ENCODE measurements at regions not wholly inside any gene's neighbourhood (a gene's known extent, or its start where the extent isn't known, plus 50 kb on each side); places are given as distances from the start of the nearest gene placed in this dataset.
"Not testable (repeated sequence)": the region's sequence is repeated elsewhere in the genome, so short reads cannot be mapped to it uniquely, and the experiment has no call there.

- no peak for DNase-seq
Measured at GRCh38 chr2:40953341-40953740, 501.5 kb upstream of the SLC8A1 start.

GRCh38 chr2:40955042-40955441, 503.2 kb upstream of the SLC8A1 start:
- no peak for DNase-seq

- no peak for DNase-seq
Measured at GRCh38 chr2:40955635-40956034, 503.7 kb upstream of the SLC8A1 start.

- no peak for DNase-seq
Measured at GRCh38 chr2:40957508-40957907, 505.6 kb upstream of the SLC8A1 start.

- peak; percentile 20 for DNase-seq
Measured at GRCh38 chr2:40962026-40962425, 510.1 kb upstream of the SLC8A1 start.

- DNase-seq: no peak
Measured at GRCh38 chr2:40964509-40965250, 512.8 kb upstream of the SLC8A1 start.

GRCh38 chr2:40967451-40967850, 515.6 kb upstream of the SLC8A1 start:
- no peak for DNase-seq

GRCh38 chr2:40975151-40975550, 523.3 kb upstream of the SLC8A1 start:
- no peak for DNase-seq

- DNase-seq: no peak
Measured at GRCh38 chr2:40997362-40997761, 545.5 kb upstream of the SLC8A1 start.

- DNase-seq: no peak
Measured at GRCh38 chr2:41000374-41000773, 548.5 kb upstream of the SLC8A1 start.

GRCh38 chr2:41000906-41001305, 549.0 kb upstream of the SLC8A1 start:
- no peak for DNase-seq

- no peak for DNase-seq
Measured at GRCh38 chr2:41004700-41005099, 552.8 kb upstream of the SLC8A1 start.

- DNase-seq: peak; percentile 4
Measured at GRCh38 chr2:41020358-41020757, 568.5 kb upstream of the SLC8A1 start.

- no peak for DNase-seq
Measured at GRCh38 chr2:41024816-41025215, 572.9 kb upstream of the SLC8A1 start.

- no peak for DNase-seq
Measured at GRCh38 chr2:41026613-41027012, 574.7 kb upstream of the SLC8A1 start.

GRCh38 chr2:41027095-41027494, 575.2 kb upstream of the SLC8A1 start:
- no peak for DNase-seq

GRCh38 chr2:41031282-41031681, 579.4 kb upstream of the SLC8A1 start:
- DNase-seq: no peak

- DNase-seq: no peak
Measured at GRCh38 chr2:41032715-41033114, 580.8 kb upstream of the SLC8A1 start.

- no peak for DNase-seq
Measured at GRCh38 chr2:41033127-41033526, 581.2 kb upstream of the SLC8A1 start.

- no peak for DNase-seq
Measured at GRCh38 chr2:41038408-41038807, 586.5 kb upstream of the SLC8A1 start.

- DNase-seq: not testable (repeated sequence)
Measured at GRCh38 chr2:41039750-41040149, 587.9 kb upstream of the SLC8A1 start.

- DNase-seq: no peak
Measured at GRCh38 chr2:41040782-41041520, 589.1 kb upstream of the SLC8A1 start.

GRCh38 chr2:41042343-41042742, 590.5 kb upstream of the SLC8A1 start:
- DNase-seq: no peak

GRCh38 chr2:41061356-41061755, 609.5 kb upstream of the SLC8A1 start:
- DNase-seq: no peak
